ENCODE measurements at regions not wholly inside any gene's neighbourhood (a gene's known extent, or its start where the extent isn't known, plus 50 kb on each side); places are given as distances from the start of the nearest gene placed in this dataset.
A peak's percentile ranks its signal among the peaks of the same experiment; 100 is the strongest.
"Not testable (repeated sequence)": the region's sequence is repeated elsewhere in the genome, so short reads cannot be mapped to it uniquely, and the experiment has no call there.

DNA sequence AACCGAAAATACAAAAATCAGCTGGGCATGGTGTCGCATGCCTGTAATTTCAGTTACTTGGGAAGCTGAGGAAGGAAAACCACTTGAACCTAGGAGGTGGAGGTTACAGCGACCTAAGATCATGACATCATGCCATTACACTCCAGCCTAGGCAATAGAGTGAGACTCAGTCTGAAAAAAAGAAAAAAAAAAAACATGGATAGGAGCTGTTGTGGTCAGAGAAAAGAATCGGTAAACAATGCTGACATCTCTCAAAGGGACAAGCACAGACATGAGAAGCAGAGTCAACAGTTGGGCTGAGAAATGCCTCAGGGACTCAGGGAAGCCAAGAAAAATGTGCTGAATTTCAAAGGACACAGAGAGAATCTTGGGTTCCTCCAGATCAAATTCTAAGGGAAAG, 236.9 kb upstream of the USP9Y start:
- no peak for DNase-seq

DNA sequence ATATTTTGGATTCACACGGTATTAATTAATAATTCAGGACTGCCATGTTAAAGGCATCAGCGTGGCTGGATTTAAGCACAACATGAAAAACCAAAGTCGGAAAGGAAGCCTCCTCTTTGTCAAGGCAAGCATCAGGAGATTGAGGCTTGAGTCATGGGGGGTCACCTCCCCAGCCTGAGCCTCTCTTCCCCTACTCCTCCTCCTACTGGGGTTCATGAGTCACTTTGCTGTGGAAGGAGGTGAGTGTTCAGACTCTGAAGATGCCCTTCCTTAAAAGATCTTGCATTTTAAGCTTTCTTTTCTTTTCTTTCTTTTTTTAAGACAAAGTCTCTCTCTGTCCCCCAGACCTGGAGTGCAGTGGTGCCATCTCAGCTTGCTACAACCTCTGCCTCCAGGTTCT, 235.3 kb upstream of the USP9Y start:
- DNase-seq: no peak

DNA sequence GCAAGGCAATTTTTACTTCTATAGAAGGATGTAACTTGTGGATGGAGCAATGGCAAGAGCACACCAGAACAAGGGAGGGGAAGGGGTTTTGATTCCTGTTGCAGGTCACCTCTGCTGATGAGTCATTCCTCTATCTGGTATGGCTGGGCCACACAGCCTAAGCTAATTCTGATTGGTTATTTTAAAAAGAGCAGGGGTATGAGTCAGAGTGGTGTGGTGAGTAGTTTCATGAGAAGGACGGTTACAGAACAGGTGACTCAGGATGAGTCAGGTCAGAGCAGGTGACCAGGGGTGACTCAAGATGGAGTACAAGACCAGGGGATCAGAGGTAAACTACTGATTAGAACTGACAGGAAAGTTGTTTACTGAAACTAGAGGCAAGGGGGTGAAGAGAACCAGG, 231.9 kb upstream of the USP9Y start:
- no peak for DNase-seq

DNA sequence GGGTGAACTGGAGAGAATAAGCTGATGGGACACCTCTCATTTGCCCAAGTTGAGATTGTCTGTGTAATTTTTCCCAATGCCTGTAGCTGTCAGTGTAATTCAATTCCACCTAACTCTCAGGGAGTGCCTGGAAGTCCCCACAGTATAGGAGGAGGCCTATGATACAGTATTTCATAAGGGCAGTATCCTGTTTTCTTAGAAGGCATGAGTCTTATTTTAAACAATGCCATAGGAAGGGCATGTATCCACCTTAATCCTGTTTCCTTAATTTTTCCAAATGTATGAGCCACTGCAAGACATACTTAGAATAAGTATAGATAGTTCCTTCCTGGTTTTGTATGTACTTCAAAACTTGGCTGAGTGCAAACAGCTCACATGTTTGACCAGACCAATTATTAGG, 226.6 kb upstream of the USP9Y start:
- DNase-seq: no peak

DNA sequence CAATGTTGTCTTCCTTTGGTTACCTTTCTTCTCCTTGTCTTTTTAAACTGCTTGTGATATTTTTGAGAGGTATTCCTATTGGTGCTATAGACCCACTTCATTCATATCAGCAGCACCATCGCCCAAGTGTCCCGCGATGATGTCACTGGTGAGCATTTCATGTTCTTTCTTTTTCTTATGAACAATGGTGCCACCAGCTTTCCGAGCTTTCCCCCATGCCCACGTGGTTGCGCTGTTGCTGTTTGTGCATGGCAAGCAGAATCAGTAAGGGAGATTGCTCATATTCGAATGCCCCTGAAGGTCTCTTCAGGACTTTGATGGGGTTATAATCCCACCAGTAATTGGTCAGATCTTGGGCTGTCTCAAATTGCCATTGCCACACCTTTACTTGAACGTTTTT, 221.6 kb upstream of the USP9Y start:
- no peak for DNase-seq

DNA sequence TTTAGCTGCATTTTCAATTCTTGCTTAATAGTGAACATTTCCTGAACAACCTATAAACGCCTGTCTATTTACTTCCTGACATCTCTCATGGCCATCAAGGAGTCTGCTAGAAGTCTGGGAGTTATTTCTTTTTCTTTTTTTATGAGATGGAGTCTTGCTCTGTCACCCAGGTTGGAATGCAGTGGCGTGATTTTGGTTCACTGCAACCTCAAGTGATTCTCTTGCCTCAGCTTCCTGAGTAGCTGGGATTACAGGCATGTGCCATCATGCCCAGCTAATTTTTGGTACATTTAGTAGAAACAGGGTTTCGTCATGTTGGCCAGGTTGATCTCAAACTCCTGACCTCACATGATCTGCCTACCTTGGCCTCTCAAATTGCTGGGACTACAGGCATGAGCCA, 217.6 kb upstream of the USP9Y start:
- DNase-seq: no peak

DNA sequence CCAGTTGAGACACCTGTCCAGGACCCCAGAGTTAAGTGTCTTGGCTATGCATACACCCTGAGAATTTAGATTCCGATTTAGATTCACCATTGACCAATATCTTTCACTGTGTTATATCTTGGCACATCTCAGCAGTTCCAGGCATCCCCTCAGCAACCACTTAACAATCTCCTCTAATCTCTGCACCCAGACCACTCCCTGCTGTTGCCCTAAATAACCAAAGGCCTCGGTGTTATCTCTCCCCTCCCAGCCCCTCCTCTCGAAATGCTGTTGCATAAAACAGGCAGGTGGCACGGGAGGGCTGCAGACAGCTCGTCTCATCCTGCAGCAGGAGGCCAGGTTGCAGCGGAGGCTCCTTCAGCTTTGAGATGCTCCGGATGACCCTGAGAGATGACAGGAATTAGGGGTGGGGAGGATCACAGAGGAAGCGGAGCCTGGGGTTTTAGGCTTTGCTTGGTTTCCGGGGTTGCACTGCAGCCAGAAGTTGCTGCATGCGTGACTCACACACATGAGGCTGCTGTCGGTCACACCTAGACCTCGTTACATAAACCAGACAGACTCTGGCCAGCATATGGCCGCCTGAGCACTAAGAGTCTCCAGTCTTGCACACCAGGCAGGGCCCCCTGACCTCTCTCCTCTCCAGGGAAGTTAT, 210.3 kb upstream of the USP9Y start:
- no peak for DNase-seq

DNA sequence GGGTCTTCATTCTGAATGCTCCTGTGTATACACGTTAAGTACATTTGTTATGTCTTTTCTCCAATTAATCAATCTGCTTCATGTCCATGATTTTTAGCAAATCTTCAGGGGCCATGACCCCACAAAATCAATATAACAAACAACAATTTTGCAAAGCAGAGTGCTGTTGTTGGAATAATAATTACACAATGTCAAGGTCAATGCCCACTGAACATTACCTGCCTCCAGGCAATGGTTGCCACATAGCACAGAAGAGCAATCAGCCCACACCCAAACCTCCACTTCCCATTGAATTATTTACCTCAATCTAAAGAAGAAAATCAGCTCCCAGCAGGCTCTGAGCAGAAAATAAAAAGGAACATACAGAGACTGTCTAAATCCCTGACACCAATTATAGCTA, 208.8 kb upstream of the USP9Y start:
- no peak for DNase-seq

DNA sequence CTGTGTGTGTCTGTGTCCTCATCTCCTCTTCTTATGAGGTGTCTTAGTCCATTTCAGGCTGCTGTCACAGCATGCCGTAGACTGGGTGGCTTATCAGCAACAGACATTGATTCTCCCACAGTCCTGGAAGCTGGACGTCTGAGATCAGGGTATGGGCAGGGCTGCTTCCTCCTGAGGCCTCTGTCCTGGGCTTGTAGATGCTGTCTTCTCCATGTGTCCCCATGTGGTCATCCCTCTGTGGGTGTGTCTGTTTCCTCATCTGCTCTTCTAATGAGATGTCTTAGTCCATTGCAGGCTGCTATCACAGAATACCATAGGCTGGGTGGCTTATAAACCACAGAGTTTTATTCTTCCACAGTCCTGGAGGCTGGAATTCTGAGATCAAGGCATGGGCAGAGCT, 205.0 kb upstream of the USP9Y start:
- no peak for DNase-seq

DNA sequence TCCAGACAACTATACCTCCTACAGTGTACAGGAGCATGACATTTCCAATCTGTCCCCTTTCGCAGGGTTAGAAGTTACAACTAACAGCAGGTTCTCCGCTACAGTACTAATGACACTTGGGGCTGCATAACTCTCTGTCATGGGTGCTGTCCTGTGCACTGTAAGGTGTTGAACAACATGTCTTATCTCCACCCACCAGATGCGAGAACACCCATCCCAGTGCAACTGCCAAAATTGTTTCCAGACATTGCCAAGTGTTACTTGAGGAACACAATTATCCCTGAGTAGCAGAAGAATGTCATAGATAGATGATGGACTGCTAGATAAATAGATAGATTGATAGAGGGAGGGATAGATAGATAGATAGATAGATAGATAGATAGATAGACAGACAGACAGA, 200.9 kb upstream of the USP9Y start:
- no peak for DNase-seq

DNA sequence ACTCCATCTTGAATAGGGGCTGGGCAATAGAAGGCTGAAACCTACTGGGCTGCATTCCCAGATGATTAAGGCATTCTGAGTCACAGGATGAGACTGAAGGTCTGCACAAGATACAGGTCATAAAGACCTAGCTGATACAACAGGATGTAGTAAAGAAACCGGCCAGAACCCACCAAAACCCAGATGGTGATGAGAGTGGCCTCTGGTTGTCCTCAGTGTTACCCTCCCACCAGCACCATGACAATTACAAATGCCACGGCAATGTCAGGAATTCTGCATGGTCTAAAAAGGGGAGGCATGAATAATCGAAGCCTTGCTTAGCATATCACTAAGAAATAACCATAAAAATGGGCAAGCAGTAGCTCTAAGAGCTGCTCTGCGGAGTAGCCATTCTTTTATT, 197.0 kb upstream of the USP9Y start:
- DNase-seq: not testable (repeated sequence)

DNA sequence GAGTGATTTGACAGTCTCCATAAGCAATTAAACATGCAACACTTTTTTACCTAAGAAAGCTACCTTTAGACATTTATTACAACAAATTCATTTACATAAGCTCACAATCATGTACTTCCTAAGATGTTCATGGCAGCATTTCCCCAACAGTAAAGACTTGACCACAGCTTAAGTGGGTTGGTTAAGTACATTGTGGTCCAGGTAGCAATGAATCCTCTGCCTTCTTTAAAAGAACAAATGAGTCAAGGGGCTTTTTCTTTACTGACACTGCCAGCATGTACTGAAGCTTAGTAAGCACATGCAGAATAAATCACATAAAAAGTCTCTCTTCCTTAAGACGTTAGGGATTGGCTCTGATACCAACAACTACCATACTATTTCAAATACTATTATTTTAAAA, 183.7 kb upstream of the USP9Y start:
- no peak for DNase-seq

DNA sequence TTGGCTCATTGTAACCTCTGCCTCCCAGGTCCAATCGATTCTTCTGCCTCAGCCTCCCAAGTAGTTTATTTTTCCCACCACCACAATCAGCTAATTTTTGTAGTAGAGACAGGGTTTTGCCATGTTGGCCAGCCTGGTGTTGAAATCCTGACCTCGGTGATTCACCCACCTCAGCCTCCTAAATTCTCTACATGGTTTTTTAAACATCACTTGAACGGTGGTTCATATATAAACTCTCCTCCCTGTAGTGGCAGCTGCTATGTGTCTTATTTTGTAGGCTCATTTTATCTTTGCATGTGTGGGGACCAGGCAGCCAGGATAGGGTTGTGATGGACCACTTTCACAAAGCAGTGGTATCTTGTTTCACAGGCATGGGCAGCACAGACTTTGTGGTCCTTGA, 175.8 kb upstream of the USP9Y start:
- DNase-seq: no peak

DNA sequence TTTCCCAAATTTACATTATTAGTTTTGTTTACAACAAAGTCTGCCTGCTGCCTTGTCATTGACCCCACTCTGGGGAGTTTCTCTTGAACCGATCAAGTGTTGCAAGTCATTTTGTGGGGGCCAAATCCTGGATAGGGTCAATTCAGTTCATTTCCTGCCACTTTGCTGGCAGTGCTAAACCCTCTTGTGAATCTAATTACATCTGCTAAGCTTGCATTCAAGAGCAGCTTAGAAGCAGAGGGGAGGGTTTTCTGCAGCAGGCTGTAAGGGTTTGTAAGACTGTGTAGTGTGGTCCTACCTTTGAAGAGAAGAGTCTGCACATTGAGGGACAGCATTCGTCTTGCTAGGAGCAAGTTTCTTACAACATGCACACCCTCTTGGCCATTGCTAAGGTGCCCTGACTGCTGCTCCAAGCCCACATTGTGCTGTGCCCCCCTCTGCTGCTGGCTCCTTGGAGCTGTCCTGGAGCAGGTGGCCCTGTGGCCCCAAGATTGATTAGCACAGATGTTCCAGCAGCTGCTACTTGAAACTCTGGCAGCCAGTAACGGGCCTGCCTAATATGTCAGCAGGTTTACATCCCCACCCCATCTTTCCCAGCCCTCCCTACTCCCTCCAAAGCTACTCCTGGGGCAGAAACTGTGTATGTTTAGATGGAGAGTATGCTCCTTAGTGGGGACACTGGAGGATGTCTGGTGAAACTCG, 174.5 kb upstream of the USP9Y start:
- no peak for DNase-seq

DNA sequence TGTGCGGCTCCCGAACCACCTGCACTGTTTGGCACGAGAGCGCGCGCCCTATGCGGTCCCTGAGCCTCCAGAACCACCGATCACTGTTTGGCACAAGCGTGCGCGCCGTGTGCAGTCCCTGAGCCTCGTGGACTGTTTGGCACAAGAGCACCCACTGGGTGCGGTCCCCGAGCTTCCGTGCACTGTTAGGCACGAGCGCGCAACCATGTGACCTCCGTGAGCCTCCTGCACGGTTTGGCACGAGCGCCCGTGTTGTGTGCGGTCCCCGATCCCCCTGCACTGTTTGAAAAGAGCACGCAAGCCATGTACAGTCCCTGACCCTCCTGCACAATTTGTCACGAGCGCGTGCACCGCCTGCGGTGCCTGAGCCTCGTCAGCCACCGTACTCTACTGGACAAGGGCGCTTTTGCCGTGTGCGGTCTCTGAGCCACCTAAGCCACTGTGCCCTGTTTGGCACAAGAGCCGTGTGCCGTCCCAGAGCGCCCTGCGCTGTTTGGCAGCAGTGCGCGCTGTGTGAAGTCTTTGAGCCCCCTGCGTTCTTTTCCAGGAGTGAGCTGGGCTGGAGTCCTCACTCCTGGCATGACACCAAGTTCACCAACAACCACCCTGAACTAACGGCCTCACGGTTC, 163.7 kb upstream of the USP9Y start:
- no peak for DNase-seq

DNA sequence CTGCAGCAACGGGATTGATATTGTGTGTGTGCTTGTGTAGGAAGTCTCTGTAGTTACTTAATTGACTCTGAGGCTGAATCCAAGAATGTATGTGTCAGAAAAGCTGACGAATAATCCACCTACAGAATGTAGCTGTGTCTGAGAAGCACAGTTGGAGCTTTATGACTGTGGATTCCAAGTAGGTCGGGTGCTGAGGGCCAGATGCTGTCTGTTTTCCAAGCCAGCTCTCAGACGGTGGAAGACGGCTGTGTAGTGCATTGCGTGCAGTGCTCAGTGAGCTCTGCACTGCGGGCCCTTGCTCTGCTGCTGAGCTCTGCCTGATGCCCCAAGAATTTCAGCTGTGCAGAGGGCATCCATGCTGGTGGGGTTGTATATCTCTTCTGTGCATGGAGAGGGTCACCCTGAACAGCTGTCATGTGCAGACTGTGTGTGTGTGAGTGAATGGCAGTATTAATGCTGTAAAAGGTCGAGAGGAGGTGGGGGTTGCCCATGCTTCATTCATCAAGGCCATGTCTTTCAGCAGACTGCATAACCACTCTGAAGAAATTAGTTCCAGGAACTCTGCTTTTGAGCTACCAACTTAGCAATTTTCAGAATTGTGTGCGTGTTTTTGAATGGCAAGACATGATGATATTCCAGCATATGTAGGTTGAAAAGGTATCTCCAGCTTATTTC, 154.1 kb upstream of the USP9Y start:
- no peak for DNase-seq

DNA sequence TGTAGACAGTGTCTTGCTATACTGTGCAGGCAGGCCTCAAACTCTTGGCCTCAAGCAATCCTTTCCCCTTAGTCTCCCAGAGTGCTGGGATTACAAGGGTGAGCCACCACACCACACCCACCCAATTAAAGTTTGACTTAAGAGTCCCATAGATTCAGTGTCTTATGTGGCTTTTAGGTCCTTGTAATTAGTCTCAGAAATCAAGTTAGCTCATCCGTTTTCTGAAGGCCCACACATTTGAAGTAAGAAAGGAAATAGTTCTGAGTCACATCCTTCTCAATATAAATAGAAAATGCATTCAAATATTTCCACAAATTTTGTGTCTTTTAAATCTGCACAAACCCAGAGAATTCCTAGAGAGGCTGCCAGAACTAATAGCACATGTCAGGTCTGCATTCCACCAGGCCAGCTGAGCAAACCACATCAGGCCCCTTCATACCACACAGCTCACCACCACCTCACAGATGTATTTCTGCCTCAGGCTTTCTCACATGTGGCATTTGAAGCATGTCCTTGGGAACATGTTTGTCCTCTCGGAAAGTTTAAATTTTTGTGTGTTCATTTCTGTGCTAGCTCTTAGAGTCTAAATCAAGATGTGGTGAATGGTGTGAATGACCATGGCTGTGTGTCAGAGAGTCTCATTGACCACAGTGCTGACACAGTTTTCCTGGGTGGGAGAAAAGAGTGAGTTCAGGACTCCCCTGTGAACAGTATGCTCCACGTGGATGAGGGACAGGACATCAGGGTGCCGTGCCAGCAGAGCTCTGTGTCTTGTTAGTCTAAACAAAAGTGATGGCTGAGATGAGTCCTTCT, 148.4 kb upstream of the USP9Y start:
- no peak for DNase-seq

DNA sequence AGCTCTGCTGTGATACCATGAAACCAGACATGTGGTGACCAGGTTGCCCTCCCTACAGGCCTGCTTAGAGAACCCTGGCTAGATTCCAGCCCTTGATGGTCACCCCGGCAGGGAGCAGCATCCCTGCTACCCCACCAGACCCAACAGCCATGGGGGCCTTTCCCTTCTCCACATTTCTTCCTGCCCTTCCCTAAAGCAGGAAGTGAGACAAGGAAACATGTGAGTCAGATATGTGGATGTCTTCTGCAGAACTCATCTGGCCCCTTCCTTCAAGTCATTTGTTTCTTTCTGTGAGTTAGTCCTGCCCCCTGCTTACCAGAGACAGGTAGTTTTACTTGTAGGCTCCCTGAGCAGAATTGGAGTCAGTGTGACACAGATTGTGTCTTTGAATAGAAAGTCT, 147.1 kb upstream of the USP9Y start:
- DNase-seq: no peak

DNA sequence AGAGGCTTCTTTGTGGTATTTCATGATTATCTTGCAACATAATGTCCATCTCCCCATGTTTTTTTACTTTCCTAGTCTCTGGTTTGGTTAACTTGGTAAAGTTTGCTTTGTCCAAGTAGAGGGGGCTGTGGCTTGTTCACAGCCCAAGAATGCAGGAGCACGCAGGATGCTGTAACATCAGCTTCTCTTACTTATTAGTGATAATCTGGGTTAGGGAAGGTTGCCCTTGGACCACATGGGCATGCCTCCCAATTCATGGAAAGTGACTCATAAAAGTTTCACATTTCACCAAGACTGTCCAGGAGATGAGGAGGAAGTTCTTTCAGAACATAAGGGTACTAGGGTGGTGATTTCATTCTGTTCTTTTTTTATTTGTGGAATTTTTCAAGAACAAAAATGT, 146.0 kb upstream of the USP9Y start:
- no peak for DNase-seq

DNA sequence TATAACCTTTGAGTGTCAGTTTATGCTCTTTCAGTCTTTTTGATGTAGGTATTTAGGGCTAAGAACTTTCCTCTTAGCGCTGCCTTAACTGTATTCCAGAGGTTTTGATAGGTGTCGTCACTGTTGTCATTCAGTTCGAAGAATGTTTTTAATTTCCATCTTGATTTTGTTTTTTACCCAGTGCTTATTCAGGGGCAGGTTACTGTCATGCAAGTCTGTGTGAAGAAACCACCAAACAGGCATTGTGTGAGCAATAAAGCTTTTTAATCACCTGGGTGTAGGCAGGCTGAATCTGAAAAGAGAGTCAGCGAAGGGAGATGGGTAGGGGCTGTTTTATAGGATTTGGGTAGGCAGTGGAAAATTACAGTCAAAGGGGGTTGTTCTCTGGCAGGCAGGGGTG, 142.0 kb upstream of the USP9Y start:
- DNase-seq: no peak

DNA sequence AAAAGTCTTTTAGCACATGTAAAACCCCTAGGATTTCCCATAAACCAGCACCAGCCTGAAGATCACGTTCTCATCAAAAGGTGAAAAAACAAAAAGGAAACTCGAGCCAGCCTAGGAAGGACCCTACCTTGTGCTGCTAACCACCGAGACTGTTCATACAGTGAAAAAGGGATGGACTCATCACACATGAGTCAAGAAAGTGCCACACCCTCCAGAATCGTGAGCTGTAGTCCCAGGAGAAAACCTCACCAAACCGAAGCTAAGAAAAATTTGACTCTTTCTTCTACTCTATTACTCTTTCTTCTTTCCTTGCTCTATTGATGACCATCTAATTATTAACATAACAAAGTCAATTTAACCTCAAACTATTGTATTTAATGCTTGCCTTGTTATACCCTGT, 124.8 kb upstream of the USP9Y start:
- no peak for DNase-seq

DNA sequence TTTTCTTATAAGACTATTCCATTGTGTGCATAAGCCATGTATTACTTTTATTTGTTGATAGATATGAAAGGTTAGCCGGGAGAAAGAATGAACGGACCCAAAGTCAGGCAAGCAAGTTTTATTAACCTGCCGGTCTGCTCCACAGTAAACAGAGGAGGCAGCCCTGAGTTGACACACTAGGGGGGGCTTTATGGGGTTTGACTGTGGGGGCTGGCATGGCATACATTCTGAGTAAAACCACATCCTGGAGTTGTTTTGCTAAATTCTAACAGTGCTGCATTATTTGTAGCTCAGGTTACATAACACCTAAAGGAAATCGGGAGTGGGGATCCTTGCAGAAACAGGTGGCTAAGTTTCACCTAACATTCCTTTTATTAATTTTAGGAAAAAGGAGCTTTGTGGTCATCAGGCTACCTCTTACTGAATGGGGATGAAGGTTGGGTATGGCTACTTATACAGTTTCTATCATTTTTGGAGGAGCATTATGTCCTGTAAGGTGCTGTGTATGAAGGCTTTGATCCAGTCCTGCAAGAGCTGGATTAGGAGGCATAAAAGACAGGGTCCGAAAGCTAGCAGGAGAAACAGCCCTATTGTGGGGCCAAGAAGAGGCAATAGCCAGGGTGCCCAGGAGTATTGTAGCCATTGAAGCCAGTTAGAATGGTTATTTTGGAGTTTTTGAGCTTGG, 107.4 kb upstream of the USP9Y start:
- peak; percentile 5 for DNase-seq

DNA sequence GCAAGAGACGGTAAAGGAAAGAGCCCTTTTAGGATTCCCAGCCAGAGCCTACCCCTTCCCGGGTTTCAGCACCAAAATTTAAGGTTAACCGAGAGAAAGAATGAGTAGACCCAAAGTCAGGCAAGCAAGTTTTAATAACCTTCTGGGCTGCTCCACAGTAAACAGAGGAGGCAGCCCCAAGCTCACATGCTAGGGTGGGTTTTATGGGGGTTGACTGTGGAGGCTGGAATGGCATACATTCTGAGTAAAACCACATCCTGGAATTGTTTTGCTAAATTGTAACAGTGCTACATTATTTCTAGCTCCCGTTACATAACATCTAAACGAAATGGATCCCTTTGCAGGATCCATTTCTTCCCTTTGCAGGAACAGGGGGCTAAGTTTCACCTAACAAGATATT, 102.2 kb upstream of the USP9Y start:
- DNase-seq: no peak

Data from KG1 (cell line).